Activated T-cell treated with anti-CD3 and anti-CD28 coated beads, Interleukin-2, amount 50 U/mL, for 72 hours (primary cell): ENCODE measurements at regions not wholly inside any gene's neighbourhood (a gene's known extent, or its start where the extent isn't known, plus 50 kb on each side); places are given as distances from the start of the nearest gene placed in this dataset.
"Not testable (repeated sequence)": the region's sequence is repeated elsewhere in the genome, so short reads cannot be mapped to it uniquely, and the experiment has no call there.

Source experiments
- ATAC-seq, 2 donors: fragments of 150-1000 bp; cut with Tn5 transposase; replicated peaks in 1 of 2; 2 replicates each; pipeline ENCODE4 v1.10.0; 2021; ENCODE audit warnings: moderate library complexity in 2 of 2, mild to moderate bottlenecking in 1 of 2
- DNase-seq, 2 donors: peaks; one replicate each; pipeline ENCODE4 v3.0.0; 2021 to 2022; ENCODE audit warnings: mixed read lengths in 1 of 2
- H3K27ac Mint-ChIP-seq: one replicate; pipeline ENCODE4 v1.8.0; 2022; ENCODE audit warnings: mild to moderate bottlenecking, moderate library complexity, mixed read lengths
- H3K27me3 Mint-ChIP-seq: one replicate; pipeline ENCODE4 v1.8.0; 2022; ENCODE audit warnings: low read depth, mixed read lengths
- H3K36me3 Mint-ChIP-seq, 2 donors: one replicate each; pipeline ENCODE4 v1.8.0; 2022; ENCODE audit warnings: mixed read lengths in 2 of 2, mild to moderate bottlenecking in 1 of 2; ENCODE audit not compliant: insufficient read depth in 2 of 2
- H3K4me1 Mint-ChIP-seq: one replicate; pipeline ENCODE4 v1.8.0; 2022; ENCODE audit warnings: low read depth, mixed read lengths
- H3K4me3 Mint-ChIP-seq, 2 donors: one replicate each; pipeline ENCODE4 v1.8.0; 2022; ENCODE audit warnings: mild to moderate bottlenecking in 2 of 2, mixed read lengths in 2 of 2, moderate library complexity in 2 of 2
- H3K9me3 Mint-ChIP-seq, 2 donors: one replicate each; pipeline ENCODE4 v1.8.0; 2022; ENCODE audit warnings: mixed read lengths in 2 of 2

DNA sequence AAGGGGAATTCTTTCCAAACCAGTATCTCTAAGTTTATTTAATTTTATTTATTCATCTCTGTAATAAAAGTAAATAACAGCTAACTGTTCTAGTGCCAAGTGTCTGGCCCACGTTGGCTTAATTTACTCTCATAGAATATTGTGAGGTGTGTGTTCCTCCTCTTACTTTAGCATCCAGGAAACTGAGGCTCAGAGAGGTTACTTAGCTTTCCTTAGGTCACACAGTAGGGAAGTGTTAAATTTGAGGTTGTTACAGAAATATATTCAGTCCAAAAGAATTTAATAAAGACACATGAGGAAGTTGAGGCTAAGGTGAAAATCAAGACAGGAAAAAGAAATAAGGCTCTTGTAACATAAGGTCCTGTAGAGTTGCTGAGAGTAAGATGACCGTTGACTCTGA lies 84.4 kb upstream of the MRPS22 start:
- DNase-seq (no peak), ATAC-seq (no peak)
- no peak overlapping the region for H3K4me3 Mint-ChIP-seq
- H3K27me3 Mint-ChIP-seq, result peaks cover 16% of the 10 kb centered on the region
- H3K36me3 Mint-ChIP-seq, result no peaks in the 10 kb centered on the region
- no peaks in the 10 kb centered on the region for H3K4me1 Mint-ChIP-seq
- H3K27ac Mint-ChIP-seq, result no peak overlapping the region
- no peaks in the 10 kb centered on the region for H3K9me3 Mint-ChIP-seq

DNA sequence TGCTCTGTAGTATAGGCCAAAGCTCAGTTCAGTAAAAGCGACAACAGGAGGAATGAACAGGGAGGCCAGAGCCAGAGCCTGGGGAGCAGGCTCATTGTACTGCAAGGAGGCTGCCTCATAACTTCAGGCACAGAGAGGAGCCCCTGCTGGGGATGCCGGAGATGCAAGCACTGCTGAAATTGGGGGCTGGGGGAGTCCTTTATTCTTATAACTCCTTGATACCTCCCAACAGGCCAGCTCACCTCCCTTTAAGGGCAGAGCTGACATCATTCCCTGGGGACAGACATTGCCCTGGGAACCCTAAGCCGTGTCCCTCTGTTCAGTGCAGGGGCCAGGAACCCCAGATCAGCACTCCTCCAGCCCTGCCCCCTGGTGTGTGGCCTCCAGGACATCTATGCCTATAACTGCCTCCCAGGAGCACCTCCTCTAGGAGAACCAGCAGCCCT lies 83.8 kb upstream of the MRPS22 start:
- Mint-ChIP-seq H3K27ac (no peak overlapping the region), H3K27me3 (peaks cover 13% of the 10 kb centered on the region), H3K4me1 (no peaks in the 10 kb centered on the region), H3K4me3 (no peak overlapping the region), H3K9me3 (no peaks in the 10 kb centered on the region), H3K36me3 (no peaks in the 10 kb centered on the region)
- no peak for DNase-seq
- ATAC-seq, result no peak

DNA sequence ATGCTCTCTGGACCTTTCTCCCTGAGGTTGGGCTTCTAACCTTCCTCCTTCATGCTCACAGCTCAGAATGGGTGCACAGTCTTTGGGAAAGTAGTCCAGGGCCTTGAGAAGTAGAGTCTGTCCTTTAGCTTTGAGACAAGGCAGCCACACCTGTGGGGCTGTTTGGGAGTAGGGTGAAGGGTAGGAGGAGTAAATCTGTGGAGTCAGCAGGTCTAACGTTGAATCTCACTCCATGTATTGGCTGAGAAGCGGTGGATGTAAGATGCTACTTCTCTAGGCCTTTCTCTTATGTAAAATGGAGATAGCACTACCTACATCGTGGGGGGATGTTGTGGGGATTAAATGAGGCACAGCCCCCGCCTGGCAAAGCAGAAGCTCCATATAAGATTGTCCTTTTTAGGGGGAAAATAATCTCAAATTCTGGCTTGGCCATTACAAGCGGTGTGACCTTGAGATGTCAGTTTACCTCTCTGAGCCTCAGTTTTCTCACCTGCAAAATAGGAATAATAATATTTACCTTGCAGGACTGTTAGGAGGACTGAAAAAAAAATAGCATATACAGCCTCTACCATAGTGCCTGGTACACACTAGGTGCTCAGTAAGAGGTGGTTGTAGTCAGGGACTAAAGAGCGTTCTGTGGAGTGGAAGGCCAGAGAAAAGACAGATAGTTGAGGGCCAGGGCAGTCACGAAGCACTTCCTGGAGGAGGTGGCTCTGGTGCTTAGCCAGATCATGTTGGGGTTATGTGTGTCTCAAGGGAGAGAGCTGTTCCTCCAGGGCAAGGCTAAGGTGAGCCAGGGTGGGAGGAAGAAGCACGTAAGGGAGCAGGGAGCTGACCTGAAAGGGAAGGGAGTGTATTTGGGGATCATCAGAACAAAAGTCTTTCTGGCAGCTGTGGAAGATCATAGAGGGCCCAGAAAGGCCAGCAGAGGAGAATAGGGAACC lies 82.8 kb upstream of the MRPS22 start:
- peaks cover 13% of the 10 kb centered on the region for H3K27me3 Mint-ChIP-seq
- H3K9me3 Mint-ChIP-seq, result no peaks in the 10 kb centered on the region
- H3K36me3 Mint-ChIP-seq, result no peaks in the 10 kb centered on the region
- H3K27ac Mint-ChIP-seq, result no peak overlapping the region
- ATAC-seq (no peak), DNase-seq (no peak)
- no peak overlapping the region for H3K4me3 Mint-ChIP-seq
- no peaks in the 10 kb centered on the region for H3K4me1 Mint-ChIP-seq

DNA sequence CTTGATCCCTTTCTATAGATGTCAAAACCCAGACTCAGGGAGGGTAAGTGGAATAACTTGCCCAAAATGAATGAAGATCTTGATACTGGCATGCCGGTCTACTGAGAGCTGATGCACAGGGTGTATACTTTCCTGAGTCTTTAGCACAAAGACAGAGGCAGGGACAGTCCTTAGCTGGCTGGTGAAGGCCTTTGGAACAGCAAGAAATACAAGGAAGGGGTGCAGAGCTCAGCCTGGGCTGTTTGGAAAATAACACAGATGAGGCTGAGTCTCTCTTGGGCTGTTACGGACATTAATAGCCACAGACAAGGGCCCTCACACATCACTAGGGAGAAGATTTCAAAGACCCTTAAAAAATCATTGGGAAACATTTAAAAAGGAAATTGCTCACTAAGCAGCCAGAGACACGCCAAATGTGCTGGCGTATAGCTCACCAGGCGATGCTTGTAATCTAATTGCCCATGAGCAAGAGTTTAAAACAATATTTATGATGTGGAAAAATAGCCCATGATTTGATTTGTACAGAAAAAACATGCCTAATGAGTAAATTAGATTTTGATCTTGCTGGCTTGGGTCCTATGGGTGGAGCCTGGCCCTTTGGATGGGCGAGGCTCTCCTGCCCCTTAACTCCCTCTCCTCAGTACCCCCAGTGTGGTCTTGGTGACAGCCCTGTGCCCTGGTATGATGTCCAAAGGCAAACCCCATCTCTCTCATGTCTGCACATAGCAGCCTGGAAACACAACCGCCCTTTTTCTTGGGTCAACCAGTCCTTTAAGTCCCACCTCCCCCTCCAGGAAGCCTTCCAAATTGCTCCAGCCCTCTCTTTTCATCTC lies 81.8 kb upstream of the MRPS22 start:
- peaks cover 13% of the 10 kb centered on the region for H3K27me3 Mint-ChIP-seq
- no peaks in the 10 kb centered on the region for H3K9me3 Mint-ChIP-seq
- no peak overlapping the region for H3K4me3 Mint-ChIP-seq
- H3K36me3 Mint-ChIP-seq, result no peaks in the 10 kb centered on the region
- no peaks in the 10 kb centered on the region for H3K4me1 Mint-ChIP-seq
- ATAC-seq (no peak), DNase-seq (no peak)
- H3K27ac Mint-ChIP-seq, result no peak overlapping the region

- Mint-ChIP-seq H3K4me3 (no peak overlapping the region), H3K4me1 (no peaks in the 10 kb centered on the region), H3K36me3 (no peaks in the 10 kb centered on the region), H3K9me3 (no peaks in the 10 kb centered on the region), H3K27ac (no peak overlapping the region), H3K27me3 (peaks cover 5% of the 10 kb centered on the region)
- DNase-seq (no peak), ATAC-seq (no peak)
These were observed 80.0 kb upstream of the MRPS22 start for GRCh38 chr3:139263798-139264197.

DNA sequence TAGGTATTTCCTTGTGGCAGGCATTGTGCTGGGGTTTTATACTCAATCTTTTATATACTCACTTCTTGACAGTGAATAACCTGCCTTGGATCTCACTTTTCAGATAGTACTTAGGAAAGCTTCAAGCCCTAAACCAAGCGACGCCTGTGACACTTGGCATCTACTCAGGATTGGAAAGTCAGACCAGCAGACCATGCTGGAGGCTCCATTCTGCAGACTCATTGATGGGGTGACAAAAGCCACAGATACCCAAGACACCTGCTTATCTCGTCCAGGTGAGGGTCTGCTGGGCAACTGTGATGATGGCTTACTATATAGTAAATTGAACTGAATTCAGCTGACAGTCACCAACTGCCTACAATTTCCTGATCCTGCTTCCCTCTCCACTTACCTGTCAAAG lies 79.4 kb upstream of the MRPS22 start:
- ATAC-seq (no peak), DNase-seq (no peak)
- peaks cover 4% of the 10 kb centered on the region for H3K27me3 Mint-ChIP-seq
- H3K36me3 Mint-ChIP-seq, result no peaks in the 10 kb centered on the region
- no peak overlapping the region for H3K27ac Mint-ChIP-seq
- H3K4me3 Mint-ChIP-seq, result no peak overlapping the region
- no peaks in the 10 kb centered on the region for H3K9me3 Mint-ChIP-seq
- H3K4me1 Mint-ChIP-seq, result no peaks in the 10 kb centered on the region

GRCh38 chr3:139265131-139266016 lies 78.4 kb upstream of the MRPS22 start:
- H3K4me3 Mint-ChIP-seq, result no peak overlapping the region
- no peak overlapping the region for H3K27ac Mint-ChIP-seq
- H3K27me3 Mint-ChIP-seq, result peaks cover 4% of the 10 kb centered on the region
- H3K4me1 Mint-ChIP-seq, result no peaks in the 10 kb centered on the region
- H3K36me3 Mint-ChIP-seq, result no peaks in the 10 kb centered on the region
- ATAC-seq (no peak), DNase-seq (no peak)
- H3K9me3 Mint-ChIP-seq, result no peaks in the 10 kb centered on the region

DNA sequence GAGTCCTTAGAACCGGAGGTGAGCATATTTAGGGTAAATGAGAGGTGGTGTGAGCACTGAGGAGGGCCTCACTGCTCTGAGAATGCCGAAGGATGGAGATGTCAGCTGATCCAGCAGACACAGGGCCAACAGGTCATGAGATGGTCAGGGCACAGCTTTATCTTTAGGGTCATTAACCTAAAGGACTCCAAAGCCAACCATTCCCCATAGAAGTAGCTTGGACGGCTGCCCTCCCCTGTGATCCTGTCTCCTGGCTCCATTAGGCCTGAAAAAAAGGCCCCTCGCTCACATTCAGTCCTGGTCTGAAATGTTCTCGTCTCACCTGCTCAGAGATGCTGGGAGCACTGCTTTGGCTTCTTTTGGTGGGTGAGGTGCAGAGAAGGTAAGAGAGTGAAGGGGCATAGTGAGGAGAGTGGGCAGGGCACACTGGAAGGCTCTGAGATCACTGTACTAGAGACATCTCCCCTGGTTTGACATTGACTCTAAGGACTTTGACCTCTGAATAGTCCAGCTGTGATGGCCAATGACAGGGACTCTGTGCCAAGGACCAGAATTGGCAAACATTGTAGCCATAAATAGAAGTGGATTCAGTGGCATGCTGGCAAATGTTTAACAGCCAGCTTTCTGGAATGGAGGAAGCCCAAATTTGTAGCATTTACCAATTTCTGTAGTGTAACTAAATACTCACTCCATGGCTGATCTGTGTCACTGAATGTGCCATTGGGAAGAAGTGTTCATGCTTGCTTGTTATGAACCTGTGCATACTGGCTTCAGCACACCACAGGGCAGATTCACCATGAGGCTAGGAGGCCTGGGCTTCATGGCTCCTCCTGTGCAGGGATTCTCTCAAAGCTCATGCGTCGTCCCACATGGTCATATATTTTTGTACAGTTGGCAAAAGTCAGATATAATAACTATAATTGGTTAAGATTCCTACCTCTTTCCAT lies 76.2 kb upstream of the MRPS22 start:
- Mint-ChIP-seq H3K9me3 (no peaks in the 10 kb centered on the region), H3K36me3 (no peaks in the 10 kb centered on the region), H3K27ac (no peak overlapping the region), H3K4me3 (no peak overlapping the region), H3K27me3 (peaks cover 4% of the 10 kb centered on the region), H3K4me1 (no peaks in the 10 kb centered on the region)
- ATAC-seq, result no peak
- no peak for DNase-seq

- no peaks in the 10 kb centered on the region for H3K36me3 Mint-ChIP-seq
- peaks cover 4% of the 10 kb centered on the region for H3K27me3 Mint-ChIP-seq
- DNase-seq (no peak), ATAC-seq (no peak)
- H3K4me1 Mint-ChIP-seq, result no peaks in the 10 kb centered on the region
- no peak overlapping the region for H3K4me3 Mint-ChIP-seq
- no peak overlapping the region for H3K27ac Mint-ChIP-seq
- H3K9me3 Mint-ChIP-seq, result no peaks in the 10 kb centered on the region
These were observed 73.8 kb upstream of the MRPS22 start for GRCh38 chr3:139269984-139270383.

GRCh38 chr3:139270652-139271051 lies 73.2 kb upstream of the MRPS22 start:
- H3K27ac Mint-ChIP-seq, H3K9me3 Mint-ChIP-seq, H3K36me3 Mint-ChIP-seq, DNase-seq, ATAC-seq, H3K4me3 Mint-ChIP-seq, H3K27me3 Mint-ChIP-seq, H3K4me1 Mint-ChIP-seq: not testable (repeated sequence)

- no peaks in the 10 kb centered on the region for H3K9me3 Mint-ChIP-seq
- H3K27me3 Mint-ChIP-seq, result peaks cover 6% of the 10 kb centered on the region
- H3K4me1 Mint-ChIP-seq, result no peaks in the 10 kb centered on the region
- H3K27ac Mint-ChIP-seq, result no peak overlapping the region
- DNase-seq, result no peak
- no peak for ATAC-seq
- no peaks in the 10 kb centered on the region for H3K36me3 Mint-ChIP-seq
- H3K4me3 Mint-ChIP-seq, result no peak overlapping the region
These were observed 63.7 kb upstream of the MRPS22 start for GRCh38 chr3:139280027-139280671.
